DLD1 (cell line): ENCODE measurements at regions not wholly inside any gene's neighbourhood (a gene's known extent, or its start where the extent isn't known, plus 50 kb on each side); places are given as distances from the start of the nearest gene placed in this dataset.

Source experiments
- in situ Hi-C: cut with HindIII; loops from 2 replicates; pipeline ENCODE4 v1.10.0; 2017; ENCODE audit warnings: low sequenced_read_pairs

DNA sequence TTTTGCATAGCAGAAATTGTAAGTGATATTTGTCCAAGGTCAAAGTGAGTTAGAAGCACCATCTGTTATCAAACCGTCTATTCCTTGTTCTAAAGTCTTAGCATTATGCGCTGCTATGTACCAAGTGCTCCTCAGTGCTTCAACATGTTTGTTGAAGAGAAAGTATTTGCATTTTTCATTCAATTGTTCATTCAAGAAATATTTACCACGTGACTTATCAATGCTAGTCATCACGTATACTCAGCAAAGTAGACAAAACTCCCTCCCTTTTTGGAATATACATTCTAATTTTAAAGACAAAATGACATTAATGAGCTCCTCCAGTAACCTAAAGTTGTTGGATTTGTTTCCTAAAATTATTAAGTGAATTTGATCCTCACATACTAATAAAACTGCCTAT is 388.0 kb upstream of the CDH8 start:
- in situ Hi-C loops: no loop called here

DNA sequence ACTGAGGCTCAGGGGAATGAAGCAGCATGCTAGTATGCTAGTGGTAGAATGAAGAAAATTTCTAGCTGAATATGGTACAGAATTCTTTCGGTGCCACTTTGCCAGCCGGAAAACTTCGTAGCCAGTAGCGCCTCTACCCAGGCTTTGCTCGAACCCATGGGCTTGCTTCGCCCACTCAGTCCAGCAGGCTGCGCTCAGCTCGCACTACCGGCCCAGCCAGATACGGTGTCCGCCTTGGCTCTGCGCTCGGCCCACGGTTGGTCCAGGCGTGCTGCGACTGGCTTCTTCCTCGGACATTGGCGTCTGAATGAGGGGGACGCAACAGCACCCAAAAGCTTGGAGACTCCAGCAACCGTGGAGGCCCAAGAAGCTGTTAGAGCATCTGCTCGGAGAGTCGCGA is 372.5 kb upstream of the CDH8 start:
- in situ Hi-C loops: no loop called here

DNA sequence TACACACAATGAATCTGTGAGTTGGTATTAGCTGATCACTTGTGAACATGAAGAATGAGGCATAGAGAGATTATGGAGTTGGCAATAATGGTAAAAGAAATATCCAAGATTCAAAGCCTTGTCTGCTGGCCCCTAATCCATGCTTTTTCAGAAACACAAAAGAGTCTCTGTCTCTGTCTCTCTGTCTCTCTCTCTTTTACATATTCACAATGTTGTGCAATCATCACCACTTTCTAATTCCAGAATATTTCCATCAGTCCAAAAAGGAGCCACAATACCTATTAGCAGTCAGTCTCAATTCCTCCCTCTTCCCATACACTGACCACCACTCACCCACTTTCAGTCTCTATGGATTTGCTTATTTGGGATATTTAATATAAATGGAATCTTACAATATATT is 370.1 kb upstream of the CDH8 start:
- in situ Hi-C loops: no loop called here

- in situ Hi-C loops: no loop called here
Measured at GRCh38 chr16:62404842-62405611, 368.8 kb upstream of the CDH8 start.

- in situ Hi-C loops: no loop called here
Measured at GRCh38 chr16:62392698-62393097, 356.5 kb upstream of the CDH8 start.

DNA sequence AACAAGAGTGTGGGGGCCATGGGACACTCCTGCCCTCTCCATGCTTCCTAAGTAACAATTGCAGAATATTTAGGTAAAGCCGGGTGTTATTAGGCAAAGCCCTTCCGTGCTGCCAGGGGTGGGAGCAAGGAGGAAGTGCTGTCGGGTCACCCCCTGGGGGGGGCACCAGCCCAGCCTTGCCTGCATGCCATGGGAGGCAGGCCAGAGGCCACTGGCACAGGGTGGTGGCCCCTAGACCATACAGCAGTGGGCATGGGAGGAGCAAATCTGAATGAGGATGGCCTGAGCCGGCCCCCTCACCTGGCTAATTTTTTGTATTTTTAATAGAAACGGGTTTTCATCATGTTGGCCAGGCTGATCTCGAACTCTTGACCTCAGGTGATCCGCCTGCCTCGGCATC is 355.7 kb upstream of the CDH8 start:
- in situ Hi-C loops: no loop called here

GRCh38 chr16:62391134-62391533 is 354.9 kb upstream of the CDH8 start:
- in situ Hi-C loops: no loop called here

GRCh38 chr16:62390214-62390613 is 354.0 kb upstream of the CDH8 start:
- in situ Hi-C loops: no loop called here

GRCh38 chr16:62386411-62386810 is 350.2 kb upstream of the CDH8 start:
- in situ Hi-C loops: no loop called here

DNA sequence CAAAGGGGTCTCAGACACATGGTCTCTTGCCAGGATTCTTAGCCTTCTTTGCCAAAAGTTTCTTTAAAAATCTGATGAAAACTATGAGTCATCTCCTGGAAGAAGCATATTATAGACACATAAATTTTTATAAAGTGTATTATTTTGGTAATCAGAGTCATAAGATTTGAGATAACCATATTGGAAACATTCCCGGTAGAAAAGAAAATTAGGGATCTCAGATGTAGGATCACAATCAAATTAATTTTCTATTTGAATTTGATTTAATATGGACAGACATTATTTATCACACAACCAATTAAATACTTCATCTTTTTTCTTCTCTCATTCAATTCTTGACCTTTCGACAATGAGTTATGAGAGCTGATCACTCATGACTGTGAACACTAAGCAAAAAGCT is 347.7 kb upstream of the CDH8 start:
- in situ Hi-C loops: no loop called here

GRCh38 chr16:62370445-62370844 is 334.2 kb upstream of the CDH8 start:
- in situ Hi-C loops: no loop called here

- in situ Hi-C loops: no loop called here
Measured at GRCh38 chr16:62363501-62363900, 327.3 kb upstream of the CDH8 start.

DNA sequence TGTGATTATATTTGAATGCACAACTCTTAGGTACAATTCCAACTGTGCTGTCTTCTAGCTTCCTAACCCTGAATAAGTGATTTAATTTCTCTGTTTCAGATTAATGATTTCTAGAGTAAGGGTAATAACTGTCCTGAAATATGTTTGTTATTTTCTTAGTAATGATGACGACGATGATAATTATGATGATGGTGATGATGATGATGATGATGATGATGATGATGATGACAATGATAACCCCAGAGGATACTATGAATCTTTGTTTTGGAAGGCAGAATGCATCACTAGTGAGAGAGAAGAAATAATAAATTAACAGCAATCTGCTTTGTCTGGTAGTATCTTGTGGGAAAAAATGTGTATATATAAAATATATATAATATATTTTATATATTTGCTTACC is 317.1 kb upstream of the CDH8 start:
- in situ Hi-C loops: no loop called here

- in situ Hi-C loops: no loop called here
Measured at GRCh38 chr16:62342216-62342615, 306.0 kb upstream of the CDH8 start.

- in situ Hi-C loops: no loop called here
Measured at GRCh38 chr16:62335356-62335755, 299.1 kb upstream of the CDH8 start.

- in situ Hi-C loops: no loop called here
Measured at GRCh38 chr16:62321606-62322005, 285.4 kb upstream of the CDH8 start.

GRCh38 chr16:62298600-62298999 is 262.4 kb upstream of the CDH8 start:
- in situ Hi-C loops: no loop called here

DNA sequence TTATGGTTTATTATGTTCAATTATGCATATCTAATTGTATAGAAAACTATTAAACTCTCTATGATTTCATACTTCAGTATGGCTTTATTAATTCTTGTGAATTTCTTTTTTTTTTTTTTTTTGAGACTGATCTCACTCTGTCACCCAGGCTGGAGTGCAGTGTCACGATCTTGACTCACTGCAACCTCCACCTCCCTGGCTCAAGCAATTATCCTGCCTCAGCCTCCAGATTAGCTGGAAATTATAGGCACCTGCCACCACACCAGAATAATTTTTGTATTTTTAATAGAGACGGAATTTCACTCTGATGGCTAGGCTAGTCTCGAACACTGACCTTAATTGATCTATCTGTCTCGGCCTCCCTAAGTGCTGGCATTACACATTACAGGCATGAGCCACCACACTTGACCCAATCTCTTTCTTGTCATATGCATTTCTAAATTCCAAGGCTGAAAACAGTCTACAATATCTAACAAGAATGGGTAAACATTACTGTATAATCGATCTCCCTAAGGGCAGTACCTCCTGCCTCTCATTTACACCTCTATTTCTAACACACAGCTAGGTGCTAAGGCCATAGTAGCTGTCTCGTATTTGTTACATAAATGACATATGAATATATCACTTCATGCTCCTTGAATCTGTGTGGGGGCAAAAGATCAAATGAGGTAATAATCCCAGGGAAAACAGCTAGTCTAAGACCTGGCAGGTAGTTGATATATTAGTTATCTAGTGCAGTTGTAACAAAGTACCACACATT is 258.2 kb upstream of the CDH8 start:
- in situ Hi-C loops: no loop called here

DNA sequence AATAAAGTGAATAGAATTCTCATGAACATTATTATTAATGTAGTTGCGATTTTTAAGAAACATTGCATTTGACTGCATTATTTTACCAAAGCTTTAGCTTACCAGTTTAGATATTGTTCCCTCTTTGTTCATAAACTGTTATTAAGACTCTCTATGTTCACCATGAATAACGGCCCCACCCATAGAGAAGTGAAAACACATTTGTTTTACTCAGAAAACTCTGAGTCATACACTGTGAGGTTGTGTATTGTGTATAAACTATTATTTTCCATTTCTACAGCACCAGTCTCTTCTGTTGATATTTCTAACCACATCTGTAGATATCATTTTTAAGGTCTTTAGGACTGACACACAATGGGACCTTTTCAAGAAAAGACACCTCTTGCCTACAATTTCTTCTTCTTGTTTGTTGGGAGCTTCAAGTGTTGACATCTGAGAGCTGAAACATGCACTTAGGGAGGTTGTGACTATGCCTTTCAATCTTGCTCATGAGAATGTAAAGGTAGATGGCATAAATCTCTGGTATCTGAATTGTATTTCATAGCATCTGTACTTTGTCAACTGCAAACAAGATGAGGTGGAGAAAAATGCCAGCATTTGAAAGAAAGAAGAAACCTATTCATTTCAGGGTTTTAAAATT is 252.9 kb upstream of the CDH8 start:
- in situ Hi-C loops: no loop called here

- in situ Hi-C loops: no loop called here
Measured at GRCh38 chr16:62280506-62280905, 244.3 kb upstream of the CDH8 start.

DNA sequence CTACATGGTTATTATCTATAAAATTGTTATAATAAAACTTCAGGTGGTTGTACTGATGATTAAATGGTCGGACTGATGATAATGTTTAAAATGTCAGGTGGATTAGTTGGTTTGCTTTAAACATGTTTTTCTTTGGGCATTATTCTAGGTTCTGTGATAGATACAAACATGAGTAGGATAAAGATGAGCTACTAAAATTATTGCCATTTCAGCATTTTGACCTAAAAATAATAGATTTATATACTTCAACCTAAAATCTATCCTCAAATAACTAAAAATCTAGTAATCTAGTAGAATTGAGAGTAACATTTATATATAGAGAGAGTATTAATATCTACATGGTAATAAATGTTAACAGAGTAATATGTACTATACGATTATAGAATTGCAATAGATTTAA is 241.7 kb upstream of the CDH8 start:
- in situ Hi-C loops: no loop called here

DNA sequence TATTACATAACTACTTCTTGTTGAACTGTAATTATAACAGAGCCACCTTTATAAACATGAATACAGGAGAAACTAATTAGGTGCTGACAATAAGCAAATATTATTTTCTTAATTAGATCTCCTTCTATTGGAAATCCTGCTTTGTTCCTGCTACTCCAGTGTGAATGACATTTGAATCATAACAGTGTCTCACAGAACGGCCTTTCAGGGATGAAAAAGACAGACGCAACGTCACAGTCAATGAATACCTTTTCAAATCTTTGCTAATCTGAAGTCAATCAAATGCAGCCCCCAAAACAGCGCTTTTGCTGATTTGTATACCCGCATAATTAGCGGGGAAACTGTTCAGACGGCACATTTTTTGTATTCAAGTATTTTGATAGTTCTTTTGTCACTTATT is 240.4 kb upstream of the CDH8 start:
- in situ Hi-C loops: no loop called here
